HG02763 (cell line): ENCODE measurements at regions not wholly inside any gene's neighbourhood (a gene's known extent, or its start where the extent isn't known, plus 50 kb on each side); places are given as distances from the start of the nearest gene placed in this dataset.
"Not testable (repeated sequence)": the region's sequence is repeated elsewhere in the genome, so short reads cannot be mapped to it uniquely, and the experiment has no call there.

Source experiments
- ATAC-seq: cut with Tn5 transposase; IDR thresholded peaks from one replicate; pipeline ENCODE4 v1.9.1; 2021; ENCODE audit warnings: mild to moderate bottlenecking, moderate library complexity; ENCODE audit not compliant: unreplicated experiment

GRCh38 chr6:140380427-140381218 is 1006.2 kb upstream of the CITED2 start:
- no peak for ATAC-seq

DNA sequence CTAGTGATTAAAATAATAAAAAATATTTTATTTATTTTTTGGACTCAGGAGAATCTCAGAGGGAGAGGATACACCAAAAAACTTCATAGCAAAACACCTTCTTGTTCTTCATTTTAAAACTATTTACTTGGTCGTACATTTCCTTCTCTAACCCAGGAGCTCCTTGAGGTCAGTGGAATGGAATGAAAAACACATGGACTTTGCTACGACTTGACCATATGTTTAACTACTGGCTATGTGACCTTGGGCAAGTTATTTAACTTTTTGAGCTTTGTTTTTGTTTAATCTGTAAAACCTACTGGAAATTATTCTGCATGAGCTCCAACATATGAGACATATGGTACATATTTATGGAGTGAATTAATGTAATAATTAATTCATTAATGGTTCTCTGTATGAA is 1005.5 kb upstream of the CITED2 start:
- ATAC-seq = no peak

- ATAC-seq = no peak
Observed at GRCh38 chr6:140376209-140376608, 1001.8 kb upstream of the CITED2 start.

- not testable (repeated sequence) for ATAC-seq
Observed at GRCh38 chr6:140373728-140374127, 999.3 kb upstream of the CITED2 start.

DNA sequence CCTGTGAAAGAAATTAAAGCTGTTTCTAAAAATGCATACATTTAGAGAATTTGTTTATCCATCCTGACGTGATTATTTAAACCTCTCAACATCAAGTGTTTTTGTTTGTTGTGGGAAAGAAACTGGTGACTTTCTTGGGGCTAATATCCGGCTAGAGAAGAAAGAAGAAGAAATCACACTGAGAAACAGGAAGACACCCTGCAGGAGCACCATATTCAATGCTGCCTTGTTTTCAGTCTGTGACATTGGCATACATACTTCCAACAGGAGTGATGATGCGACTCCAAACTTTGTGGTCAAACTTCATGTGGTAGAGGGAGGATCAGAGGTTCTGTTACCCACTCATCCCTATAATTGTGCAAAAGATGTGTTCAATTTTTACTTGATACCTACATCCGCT is 997.6 kb upstream of the CITED2 start:
- ATAC-seq = no peak

DNA sequence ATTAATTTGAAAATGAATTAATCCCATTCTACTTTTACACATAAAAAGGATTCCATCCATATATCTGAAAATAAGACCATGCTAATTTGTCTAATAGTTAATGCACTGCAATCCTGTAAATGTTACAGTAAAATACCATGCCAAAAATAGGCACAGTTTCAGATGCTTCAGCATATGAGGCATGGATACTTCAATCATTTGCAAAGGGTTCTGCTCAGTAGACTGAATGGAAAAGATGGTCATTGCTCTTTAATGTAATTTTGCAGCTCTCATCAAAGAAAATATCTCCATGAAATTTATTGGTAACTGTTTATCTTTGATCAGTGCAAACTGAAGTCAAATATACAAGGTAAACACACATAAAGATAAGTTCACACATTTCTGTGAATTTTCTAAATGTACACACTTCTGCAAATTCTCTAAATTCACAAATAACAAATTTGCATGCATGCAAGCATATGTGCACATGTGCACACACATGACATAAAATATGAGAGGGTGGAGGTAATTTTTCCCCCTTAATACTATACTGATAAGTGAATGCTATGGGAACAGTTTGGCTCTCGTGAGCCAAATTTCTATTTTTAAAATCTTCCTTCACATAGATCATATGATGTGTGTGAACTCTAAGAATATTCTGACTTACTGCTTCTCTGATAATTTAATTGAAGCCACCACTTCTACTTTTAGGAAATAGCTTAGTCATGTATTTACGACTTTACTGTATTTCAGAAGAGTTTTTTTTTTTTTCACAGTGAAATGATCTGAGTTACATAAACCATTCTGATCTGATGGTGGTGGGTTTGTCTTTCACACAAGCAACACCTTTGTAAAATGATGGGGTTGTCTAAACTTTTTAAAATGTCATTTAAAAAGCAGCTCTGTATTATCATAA is 996.8 kb upstream of the CITED2 start:
- no peak for ATAC-seq

GRCh38 chr6:140370441-140370840 is 996.0 kb upstream of the CITED2 start:
- ATAC-seq = no peak

GRCh38 chr6:140366991-140367390 is 992.5 kb upstream of the CITED2 start:
- ATAC-seq = no peak

GRCh38 chr6:140364916-140365315 is 990.5 kb upstream of the CITED2 start:
- no peak for ATAC-seq

DNA sequence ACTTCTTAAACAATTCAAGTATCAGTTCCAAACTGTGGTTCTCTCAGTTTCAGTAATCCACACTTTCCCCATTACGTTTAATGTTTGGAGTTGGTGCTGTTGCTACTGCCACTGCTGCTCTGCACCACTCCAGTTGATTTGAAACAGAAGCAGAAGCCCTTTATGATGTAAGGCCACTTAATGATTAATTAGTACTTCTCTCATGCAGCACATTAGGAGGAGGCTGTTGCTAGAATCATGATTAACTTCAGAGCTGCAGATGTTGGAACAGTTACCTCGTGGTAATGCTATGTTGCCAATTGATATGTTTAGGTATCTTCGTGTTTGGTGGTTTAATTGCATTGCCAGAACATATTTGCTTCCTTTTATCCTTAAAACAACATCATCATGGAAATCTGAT is 986.2 kb upstream of the CITED2 start:
- no peak for ATAC-seq

DNA sequence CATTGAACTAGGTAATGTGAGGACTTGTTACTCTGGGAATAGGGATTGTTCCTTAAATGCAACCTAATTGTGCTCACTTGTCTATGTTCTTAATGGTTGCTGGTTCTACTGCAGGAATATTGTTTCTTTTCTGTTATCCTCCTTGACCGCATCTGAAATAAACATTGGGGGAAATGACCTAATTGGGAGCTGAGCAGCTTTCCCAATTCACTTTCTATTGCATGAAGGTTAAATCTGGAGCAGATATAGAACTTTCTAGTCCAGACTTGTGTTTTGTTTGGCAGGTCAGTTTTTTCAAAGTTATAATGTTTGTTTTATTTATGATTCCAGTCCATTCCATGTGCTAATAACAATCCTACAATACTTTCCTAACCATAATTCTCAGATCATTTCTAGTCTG is 981.0 kb upstream of the CITED2 start:
- ATAC-seq = no peak

DNA sequence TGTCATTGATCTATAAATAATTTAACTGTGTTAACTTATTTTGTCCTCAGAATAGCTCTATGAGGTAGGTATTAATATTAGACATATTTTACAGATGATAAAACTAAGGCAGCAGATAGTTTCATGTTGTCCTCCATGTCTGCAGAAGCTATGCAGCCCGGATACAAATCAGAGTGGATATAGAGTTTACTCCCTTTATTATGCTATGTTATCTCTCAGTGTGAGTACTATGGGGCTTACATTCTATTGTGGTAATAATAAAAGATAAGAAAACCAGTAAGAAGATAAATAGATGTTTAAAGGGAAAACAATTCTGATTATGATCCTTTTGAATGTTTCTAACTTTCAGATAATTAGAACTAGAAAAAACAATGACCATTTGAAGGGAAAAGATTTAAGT is 979.8 kb upstream of the CITED2 start:
- no peak for ATAC-seq

DNA sequence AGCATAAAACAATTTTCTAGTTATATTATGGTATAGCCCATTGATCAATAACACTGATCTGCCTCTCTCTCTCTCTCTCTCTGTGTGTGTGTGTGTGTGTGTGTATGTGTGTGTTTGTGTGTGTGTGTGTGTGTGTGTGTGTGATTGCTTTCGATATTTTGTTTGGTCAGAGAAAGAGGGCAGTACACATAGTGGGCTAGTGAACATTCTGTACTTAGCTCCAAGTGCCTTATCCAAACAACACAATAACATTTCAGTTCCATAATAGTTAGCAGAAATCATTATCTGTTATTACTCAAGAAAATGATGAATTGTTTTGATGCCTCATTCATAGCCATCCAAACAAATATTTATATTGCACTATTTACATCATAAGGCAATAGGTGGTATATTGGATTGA is 979.1 kb upstream of the CITED2 start:
- ATAC-seq = no peak

GRCh38 chr6:140346428-140346827 is 972.0 kb upstream of the CITED2 start:
- no peak for ATAC-seq

GRCh38 chr6:140345935-140346334 is 971.5 kb upstream of the CITED2 start:
- ATAC-seq = no peak

DNA sequence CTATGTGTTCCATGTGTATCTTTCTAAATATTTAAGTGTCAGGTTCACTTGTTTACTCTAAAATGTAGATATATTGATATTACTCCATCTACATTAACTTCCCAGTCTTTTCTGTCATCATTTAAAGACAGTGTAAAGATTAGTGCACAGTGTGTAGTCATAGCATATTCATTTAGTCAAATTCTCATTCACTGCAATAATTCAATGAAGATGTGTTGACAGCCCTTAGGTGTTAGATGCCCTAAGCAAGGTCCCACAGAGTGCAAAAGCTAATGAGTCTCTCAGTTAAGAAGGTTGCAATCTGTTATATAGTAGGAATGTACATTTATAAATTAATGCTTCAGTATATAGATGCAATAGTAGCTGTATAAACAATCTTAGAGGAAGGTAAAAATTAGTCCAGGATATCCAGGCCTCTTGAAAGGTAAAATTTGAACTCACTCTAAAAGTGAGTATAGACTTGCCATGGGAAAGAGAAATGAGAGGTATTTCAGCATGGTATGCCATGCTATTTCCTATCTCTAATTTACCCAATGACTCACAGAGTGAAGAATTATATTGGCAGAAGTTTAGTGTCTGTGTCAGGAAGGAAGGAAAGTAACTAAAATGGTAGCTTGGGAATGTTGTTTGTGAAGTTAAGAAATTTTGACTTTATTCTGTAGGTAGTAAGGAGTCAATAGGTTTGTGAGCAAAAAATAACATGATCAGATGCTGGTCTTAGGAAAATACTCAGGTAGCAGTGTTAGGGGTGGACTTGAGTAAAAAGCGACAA is 969.9 kb upstream of the CITED2 start:
- no peak for ATAC-seq

- ATAC-seq = no peak
Observed at GRCh38 chr6:140343128-140343527, 968.7 kb upstream of the CITED2 start.

DNA sequence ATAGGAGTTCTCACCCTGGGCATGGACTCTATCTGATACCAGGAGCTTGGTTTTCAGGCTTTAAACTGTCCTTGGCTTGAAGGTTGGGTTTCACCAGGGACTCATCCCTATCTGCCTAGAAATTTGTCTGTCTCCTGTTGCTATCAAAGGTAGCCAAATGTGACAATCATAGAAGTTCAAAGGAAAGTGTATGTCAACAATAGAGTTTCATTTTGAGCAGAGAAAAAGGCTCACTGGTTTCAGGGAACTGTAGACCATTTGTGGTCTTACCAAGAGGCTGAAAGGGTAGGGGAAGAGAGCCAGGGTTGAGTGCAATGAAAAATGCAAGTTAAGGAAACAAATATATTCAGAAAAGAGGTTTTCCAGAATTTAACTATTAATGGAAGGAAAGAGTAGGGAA is 966.8 kb upstream of the CITED2 start:
- ATAC-seq = no peak

DNA sequence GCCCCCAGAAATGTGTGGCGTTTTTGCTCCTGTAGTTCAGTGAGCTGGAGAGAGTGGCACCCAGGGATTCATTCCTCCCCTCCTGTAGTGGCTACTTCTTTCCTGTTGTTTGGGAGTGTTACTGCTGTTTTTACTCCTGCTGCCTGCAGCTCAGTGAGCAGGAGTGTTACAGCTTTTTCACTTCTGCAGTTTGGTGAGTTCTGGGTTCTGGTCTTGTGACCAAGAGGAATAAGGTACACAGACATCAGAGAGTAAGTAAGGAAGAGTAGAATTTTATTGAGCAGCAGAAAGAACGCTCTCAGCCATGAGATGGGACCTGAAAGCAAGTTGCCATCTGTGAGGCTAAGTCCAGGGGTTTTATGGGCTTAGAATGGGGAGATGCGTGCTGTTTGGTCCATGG is 966.3 kb upstream of the CITED2 start:
- ATAC-seq = no peak

DNA sequence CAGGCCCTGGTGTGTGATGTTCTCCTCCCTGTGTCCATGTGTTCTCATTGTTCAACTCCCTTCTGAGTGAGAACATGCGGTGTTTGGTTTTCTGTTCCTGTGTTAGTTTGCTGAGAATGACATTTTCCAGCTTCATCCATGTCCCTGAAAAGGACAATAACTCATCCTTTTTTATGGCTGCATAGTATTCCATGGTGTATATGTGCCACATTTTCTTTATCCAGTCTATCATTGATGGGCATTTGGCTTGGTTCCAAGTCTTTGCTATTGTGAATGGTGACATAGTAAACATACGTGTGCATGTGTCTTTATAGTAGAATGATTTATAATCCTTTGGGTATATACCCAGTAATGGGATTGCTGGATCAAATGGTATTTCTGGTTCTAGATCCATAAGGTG is 964.6 kb upstream of the CITED2 start:
- ATAC-seq = not testable (repeated sequence)

- ATAC-seq = no peak
Observed at GRCh38 chr6:140321891-140322290, 947.4 kb upstream of the CITED2 start.
